ENCODE measurements at regions not wholly inside any gene's neighbourhood (a gene's known extent, or its start where the extent isn't known, plus 50 kb on each side); places are given as distances from the start of the nearest gene placed in this dataset.

DNA sequence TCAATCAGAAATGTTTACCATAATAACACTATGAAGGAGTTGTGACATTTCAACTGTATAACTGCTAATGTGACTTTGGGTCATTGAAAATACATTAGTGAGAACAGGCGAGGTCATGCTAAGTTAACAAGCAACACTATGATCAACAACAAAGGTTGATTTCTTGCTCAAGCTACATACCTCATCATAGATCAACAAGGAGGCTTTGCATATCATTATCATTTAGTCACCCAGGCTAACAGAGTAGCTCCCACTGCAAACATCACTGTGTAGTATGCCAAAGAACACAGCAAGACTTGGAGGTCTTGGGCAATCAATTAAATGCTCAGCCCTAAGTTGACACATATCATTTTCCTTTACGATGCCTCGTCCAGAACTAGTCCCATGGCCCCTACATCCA lies 212.5 kb downstream of the NOVA1 start:
- H3K27me3 ChIP-seq: no peaks in the 10 kb centered on the region
- 63 to 93% methylated on average over 3 of the region's 3 CpGs for WGBS, 2 donors (ENCODE audit: low coverage in 1 of 2)
- no peaks in the 10 kb centered on the region for H3K4me1 ChIP-seq
- no peaks in the 10 kb centered on the region for H3K36me3 ChIP-seq
- TF ChIP-seq EP300 (IDR thresholded peaks at IDR 0.05) (no peak), POLR2A (IDR thresholded peaks at IDR 0.05) (no peak), POLR2AphosphoS5 (IDR thresholded peaks at IDR 0.05) (no peak)
- TF ChIP-seq, protein P1, sequence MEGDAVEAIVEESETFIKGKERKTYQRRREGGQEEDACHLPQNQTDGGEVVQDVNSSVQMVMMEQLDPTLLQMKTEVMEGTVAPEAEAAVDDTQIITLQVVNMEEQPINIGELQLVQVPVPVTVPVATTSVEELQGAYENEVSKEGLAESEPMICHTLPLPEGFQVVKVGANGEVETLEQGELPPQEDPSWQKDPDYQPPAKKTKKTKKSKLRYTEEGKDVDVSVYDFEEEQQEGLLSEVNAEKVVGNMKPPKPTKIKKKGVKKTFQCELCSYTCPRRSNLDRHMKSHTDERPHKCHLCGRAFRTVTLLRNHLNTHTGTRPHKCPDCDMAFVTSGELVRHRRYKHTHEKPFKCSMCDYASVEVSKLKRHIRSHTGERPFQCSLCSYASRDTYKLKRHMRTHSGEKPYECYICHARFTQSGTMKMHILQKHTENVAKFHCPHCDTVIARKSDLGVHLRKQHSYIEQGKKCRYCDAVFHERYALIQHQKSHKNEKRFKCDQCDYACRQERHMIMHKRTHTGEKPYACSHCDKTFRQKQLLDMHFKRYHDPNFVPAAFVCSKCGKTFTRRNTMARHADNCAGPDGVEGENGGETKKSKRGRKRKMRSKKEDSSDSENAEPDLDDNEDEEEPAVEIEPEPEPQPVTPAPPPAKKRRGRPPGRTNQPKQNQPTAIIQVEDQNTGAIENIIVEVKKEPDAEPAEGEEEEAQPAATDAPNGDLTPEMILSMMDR (IDR thresholded peaks at IDR 0.05): no peak
- no peaks in the 10 kb centered on the region for H3K9me3 ChIP-seq
- H3K4me3 ChIP-seq: no peak overlapping the region
- no peak for ATAC-seq
- no peak overlapping the region for H3K27ac ChIP-seq

DNA sequence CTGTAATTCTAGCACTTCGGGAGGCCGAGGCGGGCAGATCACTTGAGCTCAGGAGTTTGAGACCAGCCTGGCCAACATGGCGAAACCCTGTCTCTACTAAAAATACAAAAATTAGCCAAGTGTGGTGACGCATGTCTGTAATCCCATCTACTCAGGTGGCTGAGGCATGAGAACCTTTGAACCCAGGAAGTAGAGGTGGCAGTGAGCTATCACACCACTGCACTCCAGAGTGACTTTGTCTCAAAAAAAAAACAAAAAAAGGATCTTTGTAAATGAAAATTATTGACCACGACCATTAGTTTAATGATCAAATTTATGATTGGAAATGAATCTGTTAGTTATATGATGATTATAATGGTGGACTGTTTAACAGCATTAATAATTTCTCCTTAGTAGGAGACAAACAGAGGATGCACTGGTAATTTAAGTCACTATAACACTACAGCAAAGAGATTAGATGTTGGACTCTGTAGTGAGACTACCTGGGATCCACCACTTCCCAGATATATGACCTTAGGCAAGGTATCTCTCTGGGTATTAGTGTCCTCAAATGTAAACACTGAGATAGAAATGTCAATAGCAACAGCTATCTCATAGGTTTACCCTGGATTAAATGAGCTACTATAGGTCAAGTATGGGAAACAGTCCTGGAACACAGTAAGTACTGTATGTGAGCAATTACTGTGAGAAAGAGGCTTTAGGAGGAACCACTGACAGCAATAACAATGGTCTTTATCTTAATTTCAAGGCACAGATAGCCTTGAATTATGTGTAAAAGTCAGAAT lies 214.7 kb downstream of the NOVA1 start:
- Histone ChIP-seq H3K4me1 (no peaks in the 10 kb centered on the region), H3K9me3 (no peaks in the 10 kb centered on the region), H3K4me3 (no peak overlapping the region), H3K27me3 (no peaks in the 10 kb centered on the region), H3K27ac (no peak overlapping the region), H3K36me3 (no peaks in the 10 kb centered on the region)
- TF ChIP-seq POLR2AphosphoS5 (IDR thresholded peaks at IDR 0.05): no peak
- TF ChIP-seq, protein P1 (IDR thresholded peaks at IDR 0.05): no peak
- TF ChIP-seq POLR2A (IDR thresholded peaks at IDR 0.05): no peak
- TF ChIP-seq EP300 (IDR thresholded peaks at IDR 0.05): no peak
- WGBS, 2 donors (ENCODE audit: low coverage in 1 of 2): 87 to 90% methylated on average over 3 to 6 of the region's 6 CpGs
- no peak for ATAC-seq

DNA sequence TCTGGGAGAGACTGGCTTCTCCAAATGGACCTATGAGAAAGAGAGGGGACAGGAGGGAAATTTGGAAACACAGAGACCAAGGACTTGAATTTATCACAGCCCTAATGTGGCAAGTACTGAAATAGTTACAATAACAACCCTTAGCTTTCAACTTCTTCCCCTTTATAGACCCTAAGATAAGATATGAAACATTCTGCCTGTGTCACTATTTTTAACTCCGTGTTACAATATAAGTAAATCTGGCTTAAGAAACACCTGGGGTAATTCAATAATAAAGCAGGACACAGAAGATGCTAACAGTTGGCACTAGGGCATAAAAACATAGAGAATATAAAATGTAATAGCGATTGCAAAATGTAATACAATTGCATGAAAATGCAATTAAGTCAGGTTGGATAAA lies 216.4 kb downstream of the NOVA1 start:
- H3K4me3 ChIP-seq: no peak overlapping the region

DNA sequence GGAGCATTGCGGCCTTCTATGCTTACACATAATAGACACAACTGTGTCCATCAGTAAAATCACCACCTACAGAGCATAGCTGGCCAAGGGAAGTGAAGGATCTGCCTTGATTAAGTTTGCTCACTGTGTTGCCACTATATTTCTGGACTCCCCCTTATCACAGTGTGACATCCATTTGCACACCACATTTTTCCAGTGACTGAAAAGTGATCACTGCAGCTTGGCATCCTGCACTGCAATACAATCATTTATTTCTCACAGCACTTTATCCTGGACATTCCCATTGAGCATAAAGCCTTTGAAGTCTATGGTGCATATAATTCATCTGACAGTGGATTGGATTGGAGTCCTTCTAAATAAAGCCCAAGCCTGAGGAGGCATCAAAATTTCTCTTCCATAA lies 217.2 kb downstream of the NOVA1 start:
- no peak for ATAC-seq
- Histone ChIP-seq H3K4me3 (no peak overlapping the region), H3K9me3 (no peaks in the 10 kb centered on the region), H3K27ac (no peak overlapping the region), H3K4me1 (no peaks in the 10 kb centered on the region), H3K27me3 (no peaks in the 10 kb centered on the region), H3K36me3 (no peaks in the 10 kb centered on the region)
- TF ChIP-seq, protein P1 (IDR thresholded peaks at IDR 0.05): no peak
- TF ChIP-seq POLR2A (IDR thresholded peaks at IDR 0.05) (no peak), POLR2AphosphoS5 (IDR thresholded peaks at IDR 0.05) (no peak), EP300 (IDR thresholded peaks at IDR 0.05) (no peak)
- 93 to 100% methylated on average over 1 of the region's 1 CpG for WGBS, 2 donors (ENCODE audit: low coverage in 1 of 2)

More for the DNA sequence above, 216.4 kb downstream of the NOVA1 start:
- Histone ChIP-seq H3K27me3 (no peaks in the 10 kb centered on the region), H3K9me3 (no peaks in the 10 kb centered on the region), H3K27ac (no peak overlapping the region), H3K36me3 (no peaks in the 10 kb centered on the region), H3K4me1 (no peaks in the 10 kb centered on the region)
- WGBS, 2 donors (ENCODE audit: low coverage in 1 of 2): 47 to 76% methylated on average over 2 of the region's 2 CpGs
- ATAC-seq: no peak
- TF ChIP-seq, protein P1 (IDR thresholded peaks at IDR 0.05): no peak
- TF ChIP-seq EP300 (IDR thresholded peaks at IDR 0.05) (no peak), POLR2AphosphoS5 (IDR thresholded peaks at IDR 0.05) (no peak), POLR2A (IDR thresholded peaks at IDR 0.05) (no peak)

DNA sequence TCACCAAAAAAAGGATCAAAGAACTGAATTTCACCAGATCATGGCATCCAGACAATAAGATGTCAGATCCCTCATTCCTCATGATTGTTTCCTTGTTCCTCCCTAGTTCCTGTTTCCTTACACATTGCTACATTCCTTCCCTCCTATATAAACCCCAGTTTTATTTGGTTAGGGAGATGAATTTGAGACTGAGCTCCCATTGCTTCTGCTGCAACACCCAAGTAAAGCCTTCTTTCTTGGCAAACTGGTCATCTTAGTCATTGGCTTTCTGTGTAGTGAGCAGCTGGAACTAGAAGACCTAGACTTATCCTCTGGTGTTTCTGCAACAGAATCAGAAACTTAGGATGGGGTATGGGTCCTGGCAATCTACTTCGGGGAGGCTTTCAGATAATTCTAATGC lies 217.9 kb downstream of the NOVA1 start:
- no peaks in the 10 kb centered on the region for H3K27me3 ChIP-seq
- H3K36me3 ChIP-seq: no peaks in the 10 kb centered on the region
- 75 to 100% methylated on average over 1 of the region's 1 CpG for WGBS, 2 donors (ENCODE audit: low coverage in 1 of 2)
- ATAC-seq: no peak
- no peaks in the 10 kb centered on the region for H3K9me3 ChIP-seq
- no peak overlapping the region for H3K27ac ChIP-seq
- H3K4me1 ChIP-seq: no peaks in the 10 kb centered on the region
- TF ChIP-seq, protein P1 (IDR thresholded peaks at IDR 0.05): no peak
- no peak for TF ChIP-seq POLR2AphosphoS5 (IDR thresholded peaks at IDR 0.05)
- TF ChIP-seq EP300 (IDR thresholded peaks at IDR 0.05): no peak
- TF ChIP-seq POLR2A (IDR thresholded peaks at IDR 0.05): no peak
- no peak overlapping the region for H3K4me3 ChIP-seq

Data from gastroesophageal sphincter (tissue), 4 donors.